Kidney epithelial cell (primary cell): ENCODE measurements at regions not wholly inside any gene's neighbourhood (a gene's known extent, or its start where the extent isn't known, plus 50 kb on each side); places are given as distances from the start of the nearest gene placed in this dataset.

Experiments used
- DNase-seq: peaks from one replicate; pipeline ENCODE4 v3.0.0-alpha.2; 2010; ENCODE audit warnings: low read depth
- H3K27me3 ChIP-seq: 2 replicates; pipeline ENCODE4 v1.6.0; 2011; ENCODE audit warnings: low read length; ENCODE audit not compliant: control insufficient read depth, insufficient read depth
- H3K36me3 ChIP-seq: 2 replicates; pipeline ENCODE4 v1.5.1; 2011; ENCODE audit warnings: low read length; ENCODE audit not compliant: control insufficient read depth, insufficient read depth
- H3K4me3 ChIP-seq: 2 replicates; pipeline ENCODE4 v1.5.1; 2011; ENCODE audit warnings: low read depth, mild to moderate bottlenecking, control low read depth, low read length
- CTCF ChIP-seq: IDR thresholded peaks from 2 replicates; pipeline ENCODE4 v1.5.1; 2011; ENCODE audit warnings: mild to moderate bottlenecking, moderate library complexity, low read length, control low read depth, inconsistent platforms; ENCODE audit not compliant: insufficient read depth, poor library complexity, severe bottlenecking

GRCh38 chr5:133750856-133751255 is 138.5 kb upstream of the FSTL4 start:
- no peak for DNase-seq
- no peak overlapping the region for H3K4me3 ChIP-seq
- no peak for TF ChIP-seq CTCF

GRCh38 chr5:133750356-133750755 is 138.0 kb upstream of the FSTL4 start:
- no peak for DNase-seq
- H3K4me3 ChIP-seq, result no peak overlapping the region

More at GRCh38 chr5:133750856-133751255, 138.5 kb upstream of the FSTL4 start:
- Histone ChIP-seq H3K36me3 (no peaks in the 10 kb centered on the region), H3K27me3 (peaks cover 2% of the 10 kb centered on the region)

GRCh38 chr5:133749331-133749985 is 137.1 kb upstream of the FSTL4 start:
- DNase-seq, result no peak

More at GRCh38 chr5:133750356-133750755, 138.0 kb upstream of the FSTL4 start:
- peaks cover 2% of the 10 kb centered on the region for H3K27me3 ChIP-seq
- no peaks in the 10 kb centered on the region for H3K36me3 ChIP-seq
- TF ChIP-seq CTCF, result no peak

GRCh38 chr5:133746834-133747233 is 134.5 kb upstream of the FSTL4 start:
- peak; percentile 12 for TF ChIP-seq CTCF
- H3K27me3 ChIP-seq, result no peaks in the 10 kb centered on the region
- no peaks in the 10 kb centered on the region for H3K36me3 ChIP-seq
- no peak overlapping the region for H3K4me3 ChIP-seq
- no peak for DNase-seq

More at GRCh38 chr5:133749331-133749985, 137.1 kb upstream of the FSTL4 start:
- Histone ChIP-seq H3K27me3 (no peaks in the 10 kb centered on the region), H3K36me3 (no peaks in the 10 kb centered on the region), H3K4me3 (no peak overlapping the region)
- TF ChIP-seq CTCF, result no peak

GRCh38 chr5:133744960-133745308 is 132.6 kb upstream of the FSTL4 start:
- no peak overlapping the region for H3K4me3 ChIP-seq
- H3K27me3 ChIP-seq, result no peaks in the 10 kb centered on the region
- no peak for TF ChIP-seq CTCF
- H3K36me3 ChIP-seq, result no peaks in the 10 kb centered on the region
- no peak for DNase-seq
